VCaP (cell line): ENCODE measurements at regions not wholly inside any gene's neighbourhood (a gene's known extent, or its start where the extent isn't known, plus 50 kb on each side); places are given as distances from the start of the nearest gene placed in this dataset.

Experiments used
- H3K27ac ChIP-seq: fragments of 450-650 bp; 2 replicates; pipeline ENCODE4 v1.5.1; 2017
- TF ChIP-seq, protein P1 (sequence below): fragments of 450-650 bp; conservative IDR thresholded peaks from 2 replicates; pipeline ENCODE4 v1.5.1; 2017; ENCODE audit warnings: mild to moderate bottlenecking, moderate library complexity

DNA sequence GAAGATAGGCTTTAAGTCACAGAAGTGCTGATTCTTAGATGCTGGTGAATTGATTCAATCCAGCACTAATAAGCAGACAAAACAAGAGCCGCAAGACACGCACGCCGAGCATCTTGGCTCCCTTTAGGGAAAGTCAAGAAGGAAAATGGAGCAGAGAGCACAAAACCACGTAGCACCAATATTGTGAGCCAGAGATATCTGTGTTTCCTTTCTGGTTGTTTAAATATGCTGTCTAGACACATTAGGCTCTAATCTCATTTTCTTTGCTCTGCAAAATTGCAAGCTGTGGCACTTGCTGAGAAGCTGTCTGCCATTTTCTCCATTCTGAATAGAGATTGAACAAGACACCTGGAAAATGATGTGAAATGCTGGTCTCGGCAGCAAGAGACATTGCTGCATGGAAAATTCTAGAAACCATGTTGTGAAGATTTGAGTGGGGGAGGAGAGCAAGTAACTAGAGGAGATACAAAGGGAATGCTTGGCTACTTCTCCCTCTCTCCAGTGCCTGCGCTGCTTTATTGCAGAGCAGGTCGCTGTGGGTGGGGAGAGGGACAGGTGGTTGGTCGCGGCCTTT is 336.3 kb downstream of the MED10 start:
- no peak overlapping the region for H3K27ac ChIP-seq
- TF ChIP-seq, protein P1, sequence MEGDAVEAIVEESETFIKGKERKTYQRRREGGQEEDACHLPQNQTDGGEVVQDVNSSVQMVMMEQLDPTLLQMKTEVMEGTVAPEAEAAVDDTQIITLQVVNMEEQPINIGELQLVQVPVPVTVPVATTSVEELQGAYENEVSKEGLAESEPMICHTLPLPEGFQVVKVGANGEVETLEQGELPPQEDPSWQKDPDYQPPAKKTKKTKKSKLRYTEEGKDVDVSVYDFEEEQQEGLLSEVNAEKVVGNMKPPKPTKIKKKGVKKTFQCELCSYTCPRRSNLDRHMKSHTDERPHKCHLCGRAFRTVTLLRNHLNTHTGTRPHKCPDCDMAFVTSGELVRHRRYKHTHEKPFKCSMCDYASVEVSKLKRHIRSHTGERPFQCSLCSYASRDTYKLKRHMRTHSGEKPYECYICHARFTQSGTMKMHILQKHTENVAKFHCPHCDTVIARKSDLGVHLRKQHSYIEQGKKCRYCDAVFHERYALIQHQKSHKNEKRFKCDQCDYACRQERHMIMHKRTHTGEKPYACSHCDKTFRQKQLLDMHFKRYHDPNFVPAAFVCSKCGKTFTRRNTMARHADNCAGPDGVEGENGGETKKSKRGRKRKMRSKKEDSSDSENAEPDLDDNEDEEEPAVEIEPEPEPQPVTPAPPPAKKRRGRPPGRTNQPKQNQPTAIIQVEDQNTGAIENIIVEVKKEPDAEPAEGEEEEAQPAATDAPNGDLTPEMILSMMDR = no peak

DNA sequence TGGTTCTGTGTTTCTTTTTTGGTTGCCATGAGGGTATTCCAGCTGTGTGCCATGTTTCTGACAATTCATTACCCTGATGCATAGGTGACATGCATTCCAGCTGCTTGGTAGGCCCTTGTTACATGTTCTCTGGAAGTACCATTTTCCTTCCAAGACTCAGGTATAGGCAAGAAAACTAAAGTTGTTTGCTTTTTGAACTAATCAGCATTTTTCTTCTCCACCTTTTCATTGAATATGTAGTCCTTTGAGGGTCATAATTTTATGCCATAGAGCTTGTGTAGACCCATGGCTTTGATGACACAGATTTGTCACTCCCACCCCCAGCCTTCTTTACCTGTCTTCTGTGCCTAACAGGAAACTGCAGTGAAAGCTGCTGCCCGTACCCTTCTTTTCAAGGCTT is 339.2 kb downstream of the MED10 start:
- no peak overlapping the region for H3K27ac ChIP-seq
- TF ChIP-seq, protein P1 = no peak

DNA sequence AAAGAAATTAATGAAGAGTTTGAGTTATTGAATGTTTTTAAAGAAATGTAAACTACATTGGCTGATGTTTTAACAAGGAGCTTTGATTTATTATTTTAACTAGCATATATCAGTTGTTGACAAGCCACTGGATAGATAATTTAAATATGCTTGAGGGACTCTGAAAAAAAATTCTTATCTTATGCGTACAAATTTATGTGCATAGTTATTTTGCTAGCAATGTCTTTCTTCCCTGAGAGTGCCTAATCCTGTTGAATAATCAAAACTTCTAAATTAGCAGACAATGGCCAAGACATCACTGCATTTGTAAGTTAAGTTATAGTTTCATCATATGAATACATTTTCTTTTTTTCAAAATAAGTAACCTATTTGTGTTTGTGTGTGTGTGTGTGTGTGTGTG is 342.3 kb downstream of the MED10 start:
- TF ChIP-seq, protein P1 = no peak
- no peak overlapping the region for H3K27ac ChIP-seq

DNA sequence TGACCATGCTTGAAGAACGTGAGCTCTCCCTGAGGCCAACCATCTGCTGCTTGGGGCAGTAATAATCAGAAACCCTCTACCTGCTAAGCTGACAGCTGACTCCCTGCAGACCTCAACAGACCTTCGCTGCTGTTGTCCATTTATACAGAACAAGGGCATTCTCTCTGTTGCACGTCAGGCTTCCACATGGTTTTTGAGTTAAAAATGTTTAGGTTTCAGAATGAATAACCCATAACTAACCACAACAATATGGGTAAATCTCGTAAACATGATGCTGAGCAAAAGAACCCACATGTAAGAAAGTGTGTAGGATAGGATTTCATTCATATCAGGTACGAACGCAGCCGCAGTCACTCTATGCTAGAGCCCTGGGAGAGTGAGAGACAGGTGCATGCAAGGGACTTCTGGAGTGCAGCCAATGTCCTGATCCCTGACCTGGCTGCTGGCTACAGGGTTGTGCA is 348.5 kb downstream of the MED10 start:
- H3K27ac ChIP-seq = no peak overlapping the region
- TF ChIP-seq, protein P1 = no peak

DNA sequence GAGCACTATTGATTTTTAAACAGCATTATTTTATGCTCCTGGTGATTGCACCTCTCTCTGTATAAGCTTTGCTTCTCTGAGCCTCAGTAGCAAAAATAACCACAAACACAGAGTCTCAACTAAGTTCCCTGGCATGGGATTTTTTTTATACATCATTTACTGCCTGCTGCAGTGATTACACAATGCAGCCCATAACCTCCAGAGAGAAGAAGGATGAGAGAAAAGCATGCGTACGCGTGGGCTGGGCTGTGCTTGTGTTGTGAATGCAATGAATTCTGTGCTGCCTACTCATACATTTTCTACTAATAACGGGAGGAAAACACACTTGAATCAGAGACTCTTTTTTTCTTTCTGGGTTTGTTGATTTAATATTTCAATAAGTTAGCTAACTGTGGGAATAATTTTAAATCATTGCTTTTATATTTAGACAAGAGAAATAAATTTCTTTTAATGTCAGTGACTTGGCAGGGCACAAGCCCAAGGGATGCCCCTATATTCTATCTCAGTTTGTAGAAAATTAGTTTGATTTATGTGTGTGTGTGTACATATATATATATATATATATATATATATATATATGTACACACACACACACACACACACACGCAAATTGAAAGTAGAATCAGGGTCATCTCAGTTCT is 351.5 kb downstream of the MED10 start:
- TF ChIP-seq, protein P1 = no peak
- H3K27ac ChIP-seq = no peak overlapping the region

DNA sequence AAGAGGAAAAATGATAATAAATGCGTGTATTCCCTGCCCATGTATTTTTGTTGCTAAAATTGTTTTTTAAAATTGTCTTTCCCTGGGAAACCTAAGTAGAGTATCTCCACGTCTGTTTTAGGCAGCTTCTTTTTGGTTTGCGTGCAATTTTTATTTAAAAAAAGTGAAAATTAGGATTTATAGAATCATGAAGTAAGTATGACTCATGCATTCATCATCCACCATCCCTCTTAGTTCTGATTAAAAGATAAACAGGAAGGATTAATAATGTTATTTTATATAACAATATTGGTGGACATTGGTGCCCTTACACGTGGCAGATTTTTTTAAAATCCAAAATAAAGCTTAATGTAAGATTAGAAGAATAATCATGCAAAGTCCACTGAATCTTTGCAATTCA is 358.7 kb downstream of the MED10 start:
- H3K27ac ChIP-seq = no peak overlapping the region
- TF ChIP-seq, protein P1 = no peak

DNA sequence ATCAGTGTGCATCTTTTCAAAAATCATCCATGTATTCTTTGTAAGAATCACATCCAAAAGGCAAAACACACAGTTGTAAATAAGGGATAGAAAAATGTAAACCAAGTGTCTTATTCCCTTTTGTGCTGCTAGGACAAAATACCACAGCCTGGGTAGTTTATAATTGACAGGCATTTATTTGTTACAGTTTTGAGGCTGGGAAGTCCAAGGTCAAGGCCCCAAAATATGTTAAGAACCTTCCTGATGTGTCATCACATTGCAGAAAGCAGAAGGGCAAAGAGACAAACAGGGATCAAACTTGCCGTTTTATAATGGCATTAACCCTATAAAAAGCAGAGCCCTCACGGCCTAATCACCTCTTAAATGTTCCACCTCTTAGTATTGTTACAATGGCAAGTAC is 364.8 kb downstream of the MED10 start:
- no peak overlapping the region for H3K27ac ChIP-seq
- TF ChIP-seq, protein P1 = no peak
